ENCODE measurements at regions not wholly inside any gene's neighbourhood (a gene's known extent, or its start where the extent isn't known, plus 50 kb on each side); places are given as distances from the start of the nearest gene placed in this dataset.
"Not testable (repeated sequence)": the region's sequence is repeated elsewhere in the genome, so short reads cannot be mapped to it uniquely, and the experiment has no call there.

DNA sequence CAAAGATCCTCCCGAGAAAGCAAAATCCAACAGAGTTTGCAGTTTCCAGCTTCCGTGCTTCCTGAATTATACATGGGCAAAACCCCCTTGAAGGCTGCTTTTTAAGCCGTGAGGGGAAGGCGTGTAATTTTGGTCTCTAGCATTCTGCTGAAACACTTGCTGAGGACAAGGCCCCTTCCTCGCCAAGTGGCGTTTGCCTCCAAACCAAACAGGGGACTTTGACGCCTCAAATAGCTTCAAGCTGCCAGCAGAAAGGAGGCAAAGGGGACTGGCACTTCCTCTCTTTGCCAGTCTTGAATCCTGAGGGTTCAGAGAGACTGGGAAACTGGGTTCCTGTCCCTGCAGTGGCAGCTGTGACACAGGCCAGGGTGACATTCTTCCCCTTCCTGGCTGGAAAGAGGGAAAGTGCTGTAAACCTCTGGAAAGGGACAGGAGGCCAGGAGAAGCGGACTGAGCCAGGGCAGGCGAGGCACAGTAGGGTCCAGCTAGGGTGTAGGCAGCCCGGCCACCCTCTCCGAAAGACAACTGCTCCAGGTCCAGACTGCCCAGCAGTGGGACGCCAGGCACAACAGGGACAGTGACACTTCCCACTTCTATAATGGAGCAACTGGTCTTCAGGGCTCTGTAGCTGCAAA is 96.2 kb upstream of the MED13L start:
- peaks cover 10 to 13% of the 10 kb centered on the region in 2 donors for H3K9me3 Mint-ChIP-seq
- no peak overlapping the region for H3K27ac Mint-ChIP-seq
- no peaks in the 10 kb centered on the region for H3K36me3 Mint-ChIP-seq
- ATAC-seq (no peak), DNase-seq (ENCODE audit: low spot score in 2 of 2) (no peak)

DNA sequence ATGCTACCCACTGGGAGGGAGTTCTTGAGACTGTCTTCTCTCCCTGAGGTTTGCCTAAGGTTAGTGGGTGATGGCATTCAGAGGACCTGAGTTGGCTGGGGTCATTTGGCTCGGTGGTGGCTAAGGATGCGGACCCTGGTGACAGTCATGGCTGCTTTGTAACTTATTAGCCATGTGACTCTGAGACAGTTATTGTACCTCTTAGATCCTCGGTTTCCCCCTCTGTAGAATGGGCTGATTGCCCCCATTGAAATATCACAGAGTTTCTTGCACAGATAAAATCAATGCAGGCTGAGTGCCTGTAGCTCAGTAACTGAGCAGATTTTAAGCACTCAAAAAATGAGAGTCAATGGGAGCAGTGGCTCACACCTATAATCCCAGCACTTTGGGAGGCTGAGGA is 96.7 kb upstream of the MED13L start:
- ATAC-seq (no peak), DNase-seq (ENCODE audit: low spot score in 2 of 2) (no peak)
- no peaks in the 10 kb centered on the region for H3K36me3 Mint-ChIP-seq
- peaks cover 10 to 13% of the 10 kb centered on the region in 2 donors for H3K9me3 Mint-ChIP-seq
- no peak overlapping the region for H3K27ac Mint-ChIP-seq

DNA sequence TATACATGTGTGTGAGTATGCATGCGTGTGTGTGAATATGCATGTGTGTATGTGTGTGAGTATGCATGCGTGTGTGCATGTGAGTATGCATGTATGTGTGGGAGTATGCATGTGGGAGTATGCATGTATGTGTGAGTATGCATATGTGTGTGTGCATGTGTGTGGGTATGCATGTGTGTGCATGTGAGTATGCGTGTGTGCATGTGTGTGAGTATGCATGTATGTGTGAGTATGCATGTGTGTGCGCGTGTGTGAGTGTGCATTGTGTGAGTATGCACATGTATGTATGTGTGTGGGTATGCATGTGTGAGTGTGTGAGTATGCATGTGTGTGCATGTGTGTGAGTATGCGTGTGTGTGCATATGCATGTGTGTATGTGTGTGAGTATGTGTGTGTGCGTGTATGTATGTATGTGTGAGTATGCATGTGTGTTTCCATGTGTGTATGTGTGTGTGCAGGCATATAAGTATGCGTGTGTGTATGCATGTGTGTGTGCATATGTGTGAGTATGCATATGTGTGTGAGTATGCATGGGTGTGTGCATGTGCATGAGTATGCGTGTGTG is 97.9 kb upstream of the MED13L start:
- H3K27ac Mint-ChIP-seq, result no peak overlapping the region
- ATAC-seq, result no peak
- H3K9me3 Mint-ChIP-seq, result peaks cover 10 to 13% of the 10 kb centered on the region in 2 donors
- no peak for DNase-seq (ENCODE audit: low spot score in 2 of 2)
- H3K36me3 Mint-ChIP-seq, result no peaks in the 10 kb centered on the region

DNA sequence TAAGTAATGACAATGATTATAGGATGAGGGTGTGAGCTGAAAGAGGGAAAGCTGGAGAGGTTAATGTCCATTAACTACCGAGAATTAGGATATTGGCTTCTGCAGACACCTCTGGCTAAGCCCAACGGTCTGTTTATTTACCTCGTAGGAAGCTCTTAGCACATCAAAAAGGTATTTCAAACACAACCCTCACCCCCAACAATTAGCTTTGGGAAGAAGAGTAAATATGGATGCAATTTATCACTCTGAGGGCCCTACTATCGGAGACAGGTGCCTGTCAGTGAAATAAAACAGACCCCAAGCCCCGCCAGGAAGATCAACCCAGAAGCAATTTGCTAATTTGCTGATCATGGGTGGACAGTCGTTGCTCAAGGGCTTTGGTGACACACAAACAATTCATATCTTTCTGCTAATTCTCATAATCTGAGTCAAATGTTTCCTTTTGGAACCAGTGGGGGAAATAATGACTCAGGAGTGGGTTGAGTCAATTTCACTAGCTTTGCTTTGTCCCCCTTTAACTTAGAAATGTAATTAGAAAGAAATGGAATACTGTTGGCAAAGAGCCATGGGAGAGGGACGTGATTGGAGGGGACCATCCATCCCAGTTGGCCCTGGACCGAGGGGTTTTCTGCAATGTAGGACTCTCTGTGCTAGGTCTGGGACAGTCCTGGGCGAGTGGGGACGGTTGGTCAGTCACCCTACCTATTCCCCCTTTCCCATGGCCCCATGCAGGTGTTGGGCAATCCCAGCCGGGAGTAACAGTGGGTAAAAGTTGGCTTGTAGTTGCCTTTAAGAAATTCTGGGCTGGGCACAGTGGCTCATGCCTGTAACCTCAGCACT is 99.1 kb upstream of the MED13L start:
- Mint-ChIP-seq H3K9me3 (peaks cover 10 to 13% of the 10 kb centered on the region in 2 donors), H3K27ac (peak overlapping the region in 1 of 2 donors; percentile 75), H3K36me3 (no peaks in the 10 kb centered on the region)
- DNase-seq (ENCODE audit: low spot score in 2 of 2) (peak in 1 of 2 donors; percentile 20), ATAC-seq (peak; percentile 43 to 90)

DNA sequence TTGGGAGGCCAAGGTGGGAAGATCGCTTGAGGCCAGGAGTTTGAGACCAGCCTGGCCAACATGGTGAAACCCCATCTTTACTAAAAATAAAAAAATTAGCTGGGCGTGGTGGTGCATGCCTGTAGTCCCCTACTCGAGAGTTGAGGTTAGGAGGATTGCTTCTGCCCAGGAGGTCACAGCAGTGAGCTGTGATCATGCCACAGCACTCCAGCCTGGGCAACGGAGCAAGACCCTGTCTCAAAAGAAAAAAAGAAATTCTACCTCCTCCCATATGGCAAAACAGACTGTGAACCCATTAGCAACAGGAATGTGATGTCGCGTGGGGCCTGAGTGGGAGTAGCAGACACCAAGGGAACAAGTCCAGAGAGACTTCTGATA is 99.7 kb upstream of the MED13L start:
- not testable (repeated sequence) for H3K36me3 Mint-ChIP-seq; DNase-seq (ENCODE audit: low spot score in 2 of 2); ATAC-seq; H3K27ac Mint-ChIP-seq
- peaks cover 10 to 13% of the 10 kb centered on the region in 2 donors for H3K9me3 Mint-ChIP-seq

DNA sequence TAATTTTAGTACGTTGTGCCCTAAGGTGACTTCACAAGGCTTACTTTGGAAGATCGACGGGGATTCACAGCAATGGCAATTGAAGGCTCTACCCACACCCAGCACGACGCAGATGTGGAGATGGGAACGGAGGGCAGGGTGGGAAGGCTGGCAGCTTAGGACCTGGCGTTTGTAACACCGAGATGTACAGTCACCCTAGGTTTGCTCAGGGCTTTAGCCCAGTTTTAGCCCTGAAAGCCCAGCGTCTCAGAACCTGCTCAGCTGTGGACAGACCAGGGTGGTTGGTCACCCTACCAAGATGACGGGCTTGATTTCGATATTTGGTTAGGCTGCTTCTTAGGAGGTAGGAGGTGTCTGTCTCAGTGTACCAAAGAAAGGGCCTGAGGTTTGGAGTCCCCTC is 100.5 kb upstream of the MED13L start:
- peaks cover 10 to 13% of the 10 kb centered on the region in 2 donors for H3K9me3 Mint-ChIP-seq
- no peaks in the 10 kb centered on the region for H3K36me3 Mint-ChIP-seq

DNA sequence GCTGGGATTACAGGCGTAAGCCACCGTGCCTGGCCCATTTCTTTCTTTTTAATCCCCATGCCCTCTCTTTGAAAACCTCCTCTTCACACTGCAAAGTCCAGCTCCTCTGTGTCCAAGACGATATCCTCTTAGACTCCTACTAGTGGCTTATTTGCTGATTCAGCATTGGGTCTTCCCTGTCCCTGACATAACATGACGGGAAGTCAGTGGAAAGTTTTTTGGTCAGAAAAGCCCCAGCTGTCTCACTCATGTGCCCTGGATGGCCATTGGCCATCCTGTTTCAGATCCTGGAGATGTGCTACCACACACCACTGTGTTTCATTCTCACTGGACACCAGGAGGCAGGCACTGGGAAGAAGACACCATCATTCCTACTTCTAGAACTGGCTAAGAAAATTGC is 102.6 kb upstream of the MED13L start:
- Mint-ChIP-seq H3K9me3 (peaks cover 9 to 10% of the 10 kb centered on the region in 2 donors), H3K36me3 (no peaks in the 10 kb centered on the region), H3K27ac (no peak overlapping the region)
- no peak for ATAC-seq
- no peak for DNase-seq (ENCODE audit: low spot score in 2 of 2)

More for the DNA sequence above, 100.5 kb upstream of the MED13L start:
- no peak for DNase-seq (ENCODE audit: low spot score in 2 of 2)
- no peak overlapping the region for H3K27ac Mint-ChIP-seq
- no peak for ATAC-seq

DNA sequence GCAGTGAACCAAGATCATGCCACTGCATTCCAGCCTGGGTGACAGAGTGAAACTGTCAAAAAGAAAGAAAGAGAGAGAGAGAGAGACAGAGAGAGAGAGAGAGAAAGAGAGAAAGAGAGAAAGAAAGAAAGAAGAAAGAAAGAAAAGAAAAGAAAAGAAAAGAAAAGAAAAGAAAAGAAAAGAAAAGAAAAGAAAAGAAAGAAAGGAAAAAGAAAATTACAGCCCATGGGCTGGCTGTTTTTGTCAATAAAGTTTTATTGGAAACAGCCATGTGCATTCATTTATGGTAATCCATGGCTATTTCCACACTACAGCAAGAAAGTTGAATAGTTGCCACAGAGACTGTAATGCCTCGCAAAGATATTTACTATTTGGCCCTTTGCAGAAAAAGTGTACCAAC is 103.2 kb upstream of the MED13L start:
- H3K27ac Mint-ChIP-seq; H3K9me3 Mint-ChIP-seq; DNase-seq (ENCODE audit: low spot score in 2 of 2); H3K36me3 Mint-ChIP-seq; ATAC-seq: not testable (repeated sequence)

DNA sequence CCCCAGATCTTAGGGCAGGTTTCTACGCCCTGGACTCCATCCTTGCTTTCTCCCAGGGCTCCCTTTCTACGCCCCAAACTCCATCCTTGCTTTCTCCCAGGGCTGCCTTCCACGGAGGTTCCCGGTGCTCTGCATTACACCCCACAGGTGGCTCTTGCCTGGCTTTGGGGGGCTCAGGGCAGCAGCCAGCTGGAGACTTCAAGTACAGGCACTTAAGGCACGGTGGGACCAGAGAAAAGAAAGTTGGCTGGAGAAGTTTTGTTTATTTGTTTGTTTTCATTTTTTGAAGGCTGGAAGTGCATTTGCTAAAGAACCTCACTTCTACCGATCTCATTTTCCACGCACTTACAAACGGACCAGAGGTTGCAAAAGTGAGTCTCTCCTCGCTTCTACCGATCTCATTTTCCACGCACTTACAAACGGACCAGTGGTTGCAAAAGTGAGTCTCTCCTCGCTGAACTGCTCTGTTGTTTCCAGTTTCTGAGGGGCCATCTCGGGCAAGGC is 103.8 kb upstream of the MED13L start:
- no peak overlapping the region for H3K27ac Mint-ChIP-seq
- no peaks in the 10 kb centered on the region for H3K9me3 Mint-ChIP-seq
- H3K36me3 Mint-ChIP-seq, result no peaks in the 10 kb centered on the region
- DNase-seq (ENCODE audit: low spot score in 2 of 2), result no peak
- ATAC-seq, result no peak

DNA sequence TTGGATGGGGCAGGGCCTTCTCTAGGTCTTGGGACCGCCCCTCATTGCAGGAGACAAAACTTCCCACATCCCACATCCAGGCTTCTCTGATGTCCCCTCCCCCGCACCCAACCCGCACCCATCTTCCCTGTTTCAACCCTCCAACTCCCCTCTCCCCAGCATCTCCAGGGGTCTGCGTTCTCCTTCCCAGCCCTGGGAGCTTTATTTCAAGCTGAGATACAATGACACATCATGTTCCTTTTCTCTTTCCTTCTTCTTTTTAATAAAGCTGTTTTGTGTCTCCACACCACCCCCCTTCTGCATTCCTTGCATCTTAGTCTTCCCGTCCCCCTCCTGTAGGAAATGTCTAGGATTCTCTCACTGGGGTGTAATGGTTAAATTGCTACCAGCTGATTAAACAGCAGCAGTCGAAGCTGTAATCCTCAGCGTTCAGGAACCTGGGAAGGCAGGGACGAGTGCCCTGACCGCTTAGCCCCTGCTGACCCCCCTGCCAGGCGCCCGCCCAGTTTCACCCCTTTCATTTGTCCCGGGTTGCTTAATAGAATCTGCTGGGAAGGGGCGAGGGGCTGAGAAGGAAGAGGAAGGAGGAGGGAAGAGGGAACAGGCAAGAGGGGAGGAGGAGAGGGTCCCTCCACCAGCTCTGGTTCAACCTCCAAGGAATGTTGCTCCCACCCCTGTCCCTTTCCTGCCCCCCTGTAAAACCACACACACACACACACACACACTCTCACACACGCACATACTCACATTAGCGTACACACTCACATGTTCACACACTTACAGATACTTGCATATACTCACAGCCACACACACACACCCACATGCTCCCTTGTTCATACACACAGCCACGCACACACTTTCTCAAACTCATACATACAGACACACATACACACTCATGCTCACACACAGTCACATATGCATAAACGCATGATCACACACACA is 104.5 kb upstream of the MED13L start:
- ATAC-seq, result no peak
- no peaks in the 10 kb centered on the region for H3K9me3 Mint-ChIP-seq
- no peak overlapping the region for H3K27ac Mint-ChIP-seq
- no peaks in the 10 kb centered on the region for H3K36me3 Mint-ChIP-seq
- no peak for DNase-seq (ENCODE audit: low spot score in 2 of 2)

DNA sequence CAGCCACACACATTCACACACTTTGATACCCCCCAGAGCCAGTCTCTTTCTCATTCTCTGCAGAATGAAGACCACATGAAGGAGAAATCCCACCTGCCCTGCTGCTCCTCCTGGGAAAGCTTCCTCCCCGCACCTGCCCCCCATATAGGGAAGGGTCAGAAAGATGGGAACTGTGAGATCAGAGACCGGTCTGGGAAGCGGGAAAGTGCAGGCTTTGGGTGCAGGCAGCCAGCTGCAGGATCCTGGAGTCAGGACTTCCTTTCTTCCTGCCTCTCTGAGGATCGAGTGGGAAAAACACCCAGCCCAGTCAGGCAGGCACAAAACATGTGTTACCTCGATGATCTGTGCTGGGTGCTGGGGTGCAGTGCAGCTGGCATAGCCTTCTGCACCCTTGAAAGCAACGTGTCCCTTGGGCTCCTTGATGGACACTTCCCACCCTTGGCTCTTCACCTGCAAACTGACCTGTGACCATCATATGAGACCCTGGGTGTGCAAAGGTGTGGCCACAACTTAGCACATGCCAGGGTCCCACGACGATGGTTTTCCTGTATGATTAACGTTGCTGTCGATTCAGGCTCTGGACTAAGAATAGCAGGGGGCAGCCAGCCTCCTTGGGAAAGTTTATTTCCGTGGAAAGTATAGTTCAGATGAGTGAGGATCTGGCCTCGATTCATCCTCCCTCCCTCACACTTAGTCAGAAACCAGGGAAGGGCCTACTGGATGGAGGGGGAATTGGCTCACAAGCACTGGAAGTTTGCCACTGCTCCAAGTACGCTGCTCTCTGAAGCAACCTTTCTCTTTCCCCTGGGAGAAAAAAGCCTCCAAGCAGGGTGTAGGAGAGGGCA is 105.4 kb upstream of the MED13L start:
- Mint-ChIP-seq H3K9me3 (no peaks in the 10 kb centered on the region), H3K36me3 (no peaks in the 10 kb centered on the region), H3K27ac (no peak overlapping the region)
- DNase-seq (ENCODE audit: low spot score in 2 of 2) (no peak), ATAC-seq (no peak)

DNA sequence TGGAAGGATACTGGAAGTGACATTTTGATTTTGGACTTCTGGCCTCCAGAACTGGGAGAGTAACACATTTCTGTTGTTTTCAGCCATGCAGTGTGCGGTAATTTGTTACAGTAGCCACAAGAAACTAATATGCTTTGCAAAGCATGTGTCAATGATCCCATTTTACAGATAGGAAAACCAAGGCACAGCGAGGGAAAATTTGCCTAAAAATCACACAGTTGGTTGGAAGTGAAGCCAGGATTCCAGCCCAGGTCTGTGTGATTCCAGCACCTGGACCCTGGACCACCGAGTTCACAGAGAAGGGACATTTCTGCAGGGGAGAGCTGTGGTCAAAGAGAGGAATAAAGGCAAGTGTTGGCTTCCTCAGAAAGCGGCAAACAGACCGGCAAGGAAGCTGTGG is 106.7 kb upstream of the MED13L start:
- DNase-seq (ENCODE audit: low spot score in 2 of 2), result no peak
- H3K9me3 Mint-ChIP-seq, result no peaks in the 10 kb centered on the region
- ATAC-seq, result no peak
- no peaks in the 10 kb centered on the region for H3K36me3 Mint-ChIP-seq
- no peak overlapping the region for H3K27ac Mint-ChIP-seq

DNA sequence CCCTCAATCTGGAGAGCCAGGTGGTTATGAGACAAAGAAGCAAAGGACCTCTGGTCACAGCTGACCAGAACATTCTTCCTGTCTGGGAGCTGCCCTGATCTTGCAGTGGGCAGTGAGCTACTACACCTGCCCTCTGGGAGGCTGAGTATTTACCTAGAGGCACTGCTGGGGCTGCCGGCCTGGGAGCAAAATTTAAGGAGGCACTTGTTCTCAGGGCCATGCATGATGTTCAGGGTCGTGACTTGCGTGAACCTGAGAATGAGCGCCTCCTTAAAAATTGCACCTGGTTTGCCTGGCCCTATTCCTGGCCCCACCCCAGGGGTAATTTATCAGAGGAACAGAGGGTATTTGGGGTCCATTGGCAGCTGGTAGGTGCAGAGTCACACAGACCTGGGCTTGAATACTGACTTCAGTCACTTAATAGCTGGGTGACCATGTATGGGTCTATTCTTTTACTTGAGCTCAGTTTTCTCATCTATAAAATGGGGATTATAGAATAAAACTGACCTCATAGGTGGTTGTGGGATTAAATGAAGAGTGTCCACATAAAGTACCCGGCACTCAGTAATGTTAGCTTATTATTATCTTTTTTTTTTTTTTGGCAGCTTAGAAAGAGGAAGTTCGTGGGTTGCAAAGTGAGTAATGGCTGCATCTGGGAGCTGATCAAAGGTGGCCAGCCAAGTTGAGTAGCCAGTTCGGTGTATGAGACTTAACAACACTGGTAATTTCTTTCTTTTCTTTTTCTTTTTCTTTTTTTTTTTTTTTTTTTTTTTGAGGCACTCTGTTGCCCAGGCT is 107.4 kb upstream of the MED13L start:
- DNase-seq (ENCODE audit: low spot score in 2 of 2) (no peak), ATAC-seq (peak; percentile 56 to 62)
- Mint-ChIP-seq H3K36me3 (no peaks in the 10 kb centered on the region), H3K27ac (no peak overlapping the region), H3K9me3 (no peaks in the 10 kb centered on the region)

DNA sequence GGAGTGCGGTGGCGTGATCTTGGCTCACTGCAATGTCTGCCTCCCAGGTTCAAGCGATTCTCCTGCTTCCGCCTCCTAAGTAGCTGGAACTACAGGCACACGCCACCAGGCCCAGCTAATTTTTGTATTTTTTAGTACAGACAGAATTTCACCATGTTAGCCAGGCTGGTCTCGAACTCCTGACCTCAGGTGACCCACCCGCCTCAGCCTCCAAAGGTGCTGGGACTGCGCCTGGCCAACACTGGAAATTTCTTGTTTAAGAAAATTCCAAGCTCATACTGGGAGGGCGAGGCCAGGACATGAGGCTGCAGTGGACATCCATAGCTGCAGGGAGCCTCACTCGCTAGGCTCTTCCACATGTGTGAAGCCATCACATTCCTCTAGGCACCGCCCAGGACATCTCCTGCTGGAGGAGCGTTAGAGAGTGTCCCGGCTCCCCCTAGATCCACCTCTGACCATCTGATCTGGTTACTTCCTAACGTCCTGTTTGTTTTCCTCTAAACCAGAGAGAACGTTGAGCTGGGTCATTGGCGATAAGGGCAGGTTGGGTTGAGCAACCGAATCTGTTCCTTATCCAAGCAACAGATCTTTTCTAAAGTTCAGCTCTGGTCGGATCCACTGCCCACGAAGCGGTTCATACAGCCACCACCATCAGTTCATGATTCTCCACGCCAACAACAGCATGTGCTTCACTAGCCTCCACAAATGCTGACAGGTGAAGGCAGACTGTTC is 108.2 kb upstream of the MED13L start:
- no peaks in the 10 kb centered on the region for H3K36me3 Mint-ChIP-seq
- no peaks in the 10 kb centered on the region for H3K9me3 Mint-ChIP-seq
- no peak overlapping the region for H3K27ac Mint-ChIP-seq
- ATAC-seq (no peak), DNase-seq (ENCODE audit: low spot score in 2 of 2) (no peak)

DNA sequence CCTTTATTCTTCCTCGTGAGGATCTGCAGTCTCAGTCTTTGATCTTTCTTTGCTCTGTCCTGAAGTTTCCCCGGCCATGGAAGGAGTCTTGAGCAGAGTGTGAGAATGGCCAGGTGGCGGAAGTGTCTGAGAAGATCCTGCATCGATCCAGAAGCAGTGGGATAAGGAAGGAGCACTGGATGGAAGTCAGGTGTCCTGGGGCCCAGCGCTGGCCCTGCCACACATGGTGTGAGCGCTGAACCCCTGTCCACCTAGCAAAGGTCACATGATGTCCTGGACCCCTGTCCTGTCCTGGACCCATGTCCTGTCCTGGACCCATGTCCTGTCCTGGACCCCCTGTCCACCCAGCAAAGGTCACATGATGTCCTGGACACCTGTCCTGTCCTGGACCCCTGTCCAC is 111.8 kb upstream of the MED13L start:
- Mint-ChIP-seq H3K27ac (no peak overlapping the region), H3K36me3 (no peaks in the 10 kb centered on the region), H3K9me3 (no peaks in the 10 kb centered on the region)
- DNase-seq (ENCODE audit: low spot score in 2 of 2) (no peak), ATAC-seq (no peak)

Measured in activated naive CD4-positive, alpha-beta T cell treated with anti-CD3 and anti-CD28 coated beads, Interleukin-2, amount 50 U/mL, for 72 hours (primary cell).